Liver (tissue), 8 donors: ENCODE measurements at regions not wholly inside any gene's neighbourhood (a gene's known extent, or its start where the extent isn't known, plus 50 kb on each side); places are given as distances from the start of the nearest gene placed in this dataset.

Experiments used
- DNase-seq: peaks from one replicate; pipeline ENCODE4 v3.0.0-alpha.2; 2017; ENCODE audit warnings: low spot score
- H3K27ac ChIP-seq, 2 donors: one replicate each; pipeline ENCODE4 v1.7.0; 2013; ENCODE audit warnings: inconsistent platforms in 2 of 2, low read length in 2 of 2, control low read depth in 1 of 2, low read depth in 1 of 2, mild to moderate bottlenecking in 1 of 2
- H3K27me3 ChIP-seq, 4 donors: one replicate each; pipeline versions ENCODE4 v1.6.1 to v1.7.0; 2013; ENCODE audit warnings: low read length in 3 of 4, inconsistent platforms in 1 of 4, mild to moderate bottlenecking in 1 of 4, moderate library complexity in 1 of 4; ENCODE audit not compliant: control insufficient read depth in 4 of 4, insufficient read depth in 4 of 4
- H3K36me3 ChIP-seq, 4 donors: one replicate each; pipeline versions ENCODE4 v1.6.1 to v1.7.0; 2013; ENCODE audit warnings: low read length in 3 of 4, mild to moderate bottlenecking in 3 of 4, low read depth in 1 of 4, moderate library complexity in 1 of 4; ENCODE audit not compliant: control insufficient read depth in 4 of 4, insufficient read depth in 3 of 4
- H3K4me1 ChIP-seq, 4 donors: one replicate each; pipeline versions ENCODE4 v1.6.1 to v1.7.0; 2013; ENCODE audit warnings: low read length in 3 of 4, mild to moderate bottlenecking in 3 of 4, moderate library complexity in 1 of 4; ENCODE audit not compliant: control insufficient read depth in 4 of 4, insufficient read depth in 4 of 4
- H3K4me3 ChIP-seq, 3 donors: one replicate each; pipeline versions ENCODE4 v1.6.1 to v1.7.0; 2013; ENCODE audit warnings: low read length in 3 of 3, control low read depth in 1 of 3, low read depth in 1 of 3, mild to moderate bottlenecking in 1 of 3
- H3K9ac ChIP-seq, 2 donors: one replicate each; pipeline ENCODE4 v1.7.0; 2013; ENCODE audit warnings: low read length in 2 of 2, mild to moderate bottlenecking in 2 of 2, moderate library complexity in 2 of 2, control low read depth in 1 of 2, low read depth in 1 of 2
- H3K9me3 ChIP-seq, 4 donors: one replicate each; pipeline versions ENCODE4 v1.6.1 to v1.7.0; 2013; ENCODE audit warnings: low read length in 3 of 4; ENCODE audit not compliant: control insufficient read depth in 4 of 4
- FOXA1 ChIP-seq: IDR thresholded peaks from 2 replicates; pipeline ENCODE4 v1.6.1; 2016; ENCODE audit warnings: antibody characterized with exemption
- GABPA ChIP-seq, 2 donors: IDR thresholded peaks in 1 of 2; conservative IDR thresholded peaks in 1 of 2; 2 replicates each; pipeline ENCODE4 v1.6.1; 2016; ENCODE audit warnings: antibody characterized with exemption in 2 of 2, mild to moderate bottlenecking in 1 of 2, moderate library complexity in 1 of 2
- HNF4A ChIP-seq, 2 donors: conservative IDR thresholded peaks; 2 replicates each; pipeline ENCODE4 v1.6.1; 2016; ENCODE audit warnings: antibody characterized with exemption in 2 of 2, mild to moderate bottlenecking in 2 of 2
- HNF4G ChIP-seq: IDR thresholded peaks from 2 replicates; pipeline ENCODE4 v1.6.1; 2016; ENCODE audit warnings: antibody characterized with exemption
- JUND ChIP-seq, 2 donors: IDR thresholded peaks; 2 replicates each; pipeline ENCODE4 v1.6.1; 2016; ENCODE audit warnings: antibody characterized with exemption in 2 of 2
- RAD21 ChIP-seq, 2 donors: IDR thresholded peaks; 2 replicates each; pipeline ENCODE4 v1.6.1; 2016; ENCODE audit warnings: antibody characterized with exemption in 2 of 2, mild to moderate bottlenecking in 2 of 2
- RXRA ChIP-seq, 2 donors: IDR thresholded peaks; 2 replicates each; pipeline ENCODE4 v1.6.1; 2017 to 2018; ENCODE audit warnings: antibody characterized with exemption in 2 of 2, mild to moderate bottlenecking in 1 of 2
- SP1 ChIP-seq: IDR thresholded peaks from 2 replicates; pipeline ENCODE4 v1.6.1; 2018; ENCODE audit warnings: antibody characterized with exemption, mild to moderate bottlenecking
- TAF1 ChIP-seq: conservative IDR thresholded peaks from 2 replicates; pipeline ENCODE4 v1.6.1; 2016; ENCODE audit warnings: antibody characterized with exemption, mild to moderate bottlenecking
- YY1 ChIP-seq: IDR thresholded peaks from 2 replicates; pipeline ENCODE4 v1.6.1; 2016; ENCODE audit warnings: antibody characterized with exemption, mild to moderate bottlenecking
- WGBS: extraction: QIAGEN DNeasy Blood & Tissue Kit; methylation state at CpG from one replicate; pipeline ENCODE4 v1.1.7; 2013; 5-methylcytosine and 5-hydroxymethylcytosine counted together
- TF ChIP-seq, protein P1 (sequence below): IDR thresholded peaks from 2 replicates; pipeline ENCODE4 v1.6.1; 2016; ENCODE audit warnings: antibody characterized with exemption
- TF ChIP-seq, protein P2 (sequence below): IDR thresholded peaks from 2 replicates; pipeline ENCODE4 v1.6.1; 2016; ENCODE audit warnings: antibody characterized with exemption
- TF ChIP-seq, protein P3 (sequence below): fragments of 150-350 bp; IDR thresholded peaks from 2 replicates; pipeline ENCODE4 v1.5.1; 2017; ENCODE audit warnings: improper control_type of control experiment, low read depth, low read length; ENCODE audit not compliant: missing input control
- TF ChIP-seq, protein P4 (sequence below): IDR thresholded peaks from 2 replicates; pipeline ENCODE4 v1.6.1; 2016; ENCODE audit warnings: antibody characterized with exemption, mild to moderate bottlenecking
- TF ChIP-seq, protein P5 (sequence below): IDR thresholded peaks from 2 replicates; pipeline ENCODE4 v1.6.1; 2016; ENCODE audit warnings: antibody characterized with exemption
- donor health status: healthy.
- donor health status: healthy.
- donor health status: healthy.
- donor health status: healthy.
- donor health status: healthy.

DNA sequence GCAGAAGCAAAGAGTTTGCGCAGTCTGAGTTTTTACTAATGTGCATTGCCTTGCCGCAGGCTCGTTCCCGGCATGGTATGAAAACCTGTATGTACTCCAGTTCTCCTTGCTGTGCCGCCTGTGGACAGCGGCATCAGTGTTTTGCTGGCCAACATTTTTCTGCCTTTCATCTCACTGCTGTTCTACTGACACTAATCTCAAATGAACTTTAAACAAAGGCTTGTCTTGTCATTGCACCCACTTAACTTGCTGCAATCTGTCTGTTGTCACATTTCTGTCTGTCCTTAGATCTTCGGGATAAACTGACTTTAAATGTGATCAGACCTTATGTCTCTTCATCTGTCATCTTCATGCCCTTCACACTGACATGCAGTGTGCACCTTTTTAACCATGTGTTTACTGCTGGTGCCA, 71.7 kb upstream of the ZNRF2 start:
- Histone ChIP-seq H3K9ac (no peak overlapping the region), H3K27me3 (no peaks in the 10 kb centered on the region), H3K4me3 (no peak overlapping the region), H3K4me1 (no peaks in the 10 kb centered on the region), H3K9me3 (no peaks in the 10 kb centered on the region), H3K27ac (no peak overlapping the region), H3K36me3 (no peaks in the 10 kb centered on the region)
- WGBS, result 80% methylated on average over 7 of the region's 7 CpGs
- DNase-seq, result no peak
- TF ChIP-seq RAD21 (IDR thresholded peaks at IDR 0.05), result no peak
- no peak for TF ChIP-seq HNF4G
- TF ChIP-seq, protein P1, sequence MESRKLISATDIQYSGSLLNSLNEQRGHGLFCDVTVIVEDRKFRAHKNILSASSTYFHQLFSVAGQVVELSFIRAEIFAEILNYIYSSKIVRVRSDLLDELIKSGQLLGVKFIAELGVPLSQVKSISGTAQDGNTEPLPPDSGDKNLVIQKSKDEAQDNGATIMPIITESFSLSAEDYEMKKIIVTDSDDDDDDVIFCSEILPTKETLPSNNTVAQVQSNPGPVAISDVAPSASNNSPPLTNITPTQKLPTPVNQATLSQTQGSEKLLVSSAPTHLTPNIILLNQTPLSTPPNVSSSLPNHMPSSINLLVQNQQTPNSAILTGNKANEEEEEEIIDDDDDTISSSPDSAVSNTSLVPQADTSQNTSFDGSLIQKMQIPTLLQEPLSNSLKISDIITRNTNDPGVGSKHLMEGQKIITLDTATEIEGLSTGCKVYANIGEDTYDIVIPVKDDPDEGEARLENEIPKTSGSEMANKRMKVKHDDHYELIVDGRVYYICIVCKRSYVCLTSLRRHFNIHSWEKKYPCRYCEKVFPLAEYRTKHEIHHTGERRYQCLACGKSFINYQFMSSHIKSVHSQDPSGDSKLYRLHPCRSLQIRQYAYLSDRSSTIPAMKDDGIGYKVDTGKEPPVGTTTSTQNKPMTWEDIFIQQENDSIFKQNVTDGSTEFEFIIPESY, result no peak
- TF ChIP-seq SP1, result no peak
- TF ChIP-seq FOXA1, result no peak
- TF ChIP-seq, protein P2, sequence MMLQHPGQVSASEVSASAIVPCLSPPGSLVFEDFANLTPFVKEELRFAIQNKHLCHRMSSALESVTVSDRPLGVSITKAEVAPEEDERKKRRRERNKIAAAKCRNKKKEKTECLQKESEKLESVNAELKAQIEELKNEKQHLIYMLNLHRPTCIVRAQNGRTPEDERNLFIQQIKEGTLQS, result no peak
- no peak for TF ChIP-seq JUND (IDR thresholded peaks at IDR 0.05)
- TF ChIP-seq HNF4A (conservative IDR thresholded peaks at IDR 0.05), result no peak
- TF ChIP-seq, protein P3, sequence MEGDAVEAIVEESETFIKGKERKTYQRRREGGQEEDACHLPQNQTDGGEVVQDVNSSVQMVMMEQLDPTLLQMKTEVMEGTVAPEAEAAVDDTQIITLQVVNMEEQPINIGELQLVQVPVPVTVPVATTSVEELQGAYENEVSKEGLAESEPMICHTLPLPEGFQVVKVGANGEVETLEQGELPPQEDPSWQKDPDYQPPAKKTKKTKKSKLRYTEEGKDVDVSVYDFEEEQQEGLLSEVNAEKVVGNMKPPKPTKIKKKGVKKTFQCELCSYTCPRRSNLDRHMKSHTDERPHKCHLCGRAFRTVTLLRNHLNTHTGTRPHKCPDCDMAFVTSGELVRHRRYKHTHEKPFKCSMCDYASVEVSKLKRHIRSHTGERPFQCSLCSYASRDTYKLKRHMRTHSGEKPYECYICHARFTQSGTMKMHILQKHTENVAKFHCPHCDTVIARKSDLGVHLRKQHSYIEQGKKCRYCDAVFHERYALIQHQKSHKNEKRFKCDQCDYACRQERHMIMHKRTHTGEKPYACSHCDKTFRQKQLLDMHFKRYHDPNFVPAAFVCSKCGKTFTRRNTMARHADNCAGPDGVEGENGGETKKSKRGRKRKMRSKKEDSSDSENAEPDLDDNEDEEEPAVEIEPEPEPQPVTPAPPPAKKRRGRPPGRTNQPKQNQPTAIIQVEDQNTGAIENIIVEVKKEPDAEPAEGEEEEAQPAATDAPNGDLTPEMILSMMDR, result no peak
- TF ChIP-seq YY1, result no peak
- TF ChIP-seq, protein P4, sequence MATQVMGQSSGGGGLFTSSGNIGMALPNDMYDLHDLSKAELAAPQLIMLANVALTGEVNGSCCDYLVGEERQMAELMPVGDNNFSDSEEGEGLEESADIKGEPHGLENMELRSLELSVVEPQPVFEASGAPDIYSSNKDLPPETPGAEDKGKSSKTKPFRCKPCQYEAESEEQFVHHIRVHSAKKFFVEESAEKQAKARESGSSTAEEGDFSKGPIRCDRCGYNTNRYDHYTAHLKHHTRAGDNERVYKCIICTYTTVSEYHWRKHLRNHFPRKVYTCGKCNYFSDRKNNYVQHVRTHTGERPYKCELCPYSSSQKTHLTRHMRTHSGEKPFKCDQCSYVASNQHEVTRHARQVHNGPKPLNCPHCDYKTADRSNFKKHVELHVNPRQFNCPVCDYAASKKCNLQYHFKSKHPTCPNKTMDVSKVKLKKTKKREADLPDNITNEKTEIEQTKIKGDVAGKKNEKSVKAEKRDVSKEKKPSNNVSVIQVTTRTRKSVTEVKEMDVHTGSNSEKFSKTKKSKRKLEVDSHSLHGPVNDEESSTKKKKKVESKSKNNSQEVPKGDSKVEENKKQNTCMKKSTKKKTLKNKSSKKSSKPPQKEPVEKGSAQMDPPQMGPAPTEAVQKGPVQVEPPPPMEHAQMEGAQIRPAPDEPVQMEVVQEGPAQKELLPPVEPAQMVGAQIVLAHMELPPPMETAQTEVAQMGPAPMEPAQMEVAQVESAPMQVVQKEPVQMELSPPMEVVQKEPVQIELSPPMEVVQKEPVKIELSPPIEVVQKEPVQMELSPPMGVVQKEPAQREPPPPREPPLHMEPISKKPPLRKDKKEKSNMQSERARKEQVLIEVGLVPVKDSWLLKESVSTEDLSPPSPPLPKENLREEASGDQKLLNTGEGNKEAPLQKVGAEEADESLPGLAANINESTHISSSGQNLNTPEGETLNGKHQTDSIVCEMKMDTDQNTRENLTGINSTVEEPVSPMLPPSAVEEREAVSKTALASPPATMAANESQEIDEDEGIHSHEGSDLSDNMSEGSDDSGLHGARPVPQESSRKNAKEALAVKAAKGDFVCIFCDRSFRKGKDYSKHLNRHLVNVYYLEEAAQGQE, result no peak
- no peak for TF ChIP-seq RXRA (IDR thresholded peaks at IDR 0.05)
- TF ChIP-seq TAF1, result no peak
- TF ChIP-seq GABPA (IDR thresholded peaks at IDR 0.05 in 1 of 2, conservative IDR thresholded peaks at IDR 0.05 in 1 of 2), result no peak

DNA sequence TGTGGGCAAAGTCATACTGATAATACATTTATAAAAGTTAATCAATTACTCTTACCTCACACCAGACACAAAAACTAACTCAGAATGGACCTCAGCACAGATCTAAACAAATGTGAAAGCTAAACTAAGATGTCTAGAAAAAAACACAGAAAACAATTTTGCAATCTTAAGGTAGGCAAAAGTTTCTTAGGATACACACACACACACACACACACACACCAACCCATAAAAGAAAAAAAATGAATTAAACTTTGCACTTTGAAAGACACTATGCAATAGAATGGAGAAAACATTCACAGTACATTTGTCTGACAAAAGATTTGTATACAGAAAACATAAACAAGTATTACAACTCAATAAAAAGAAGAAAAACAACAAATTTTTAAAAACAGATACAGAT, 70.8 kb upstream of the ZNRF2 start:
- no peak for DNase-seq
- no peak overlapping the region for H3K27ac ChIP-seq
- H3K4me1 ChIP-seq, result no peaks in the 10 kb centered on the region
- no peak overlapping the region for H3K9ac ChIP-seq
- no peaks in the 10 kb centered on the region for H3K9me3 ChIP-seq
- no peaks in the 10 kb centered on the region for H3K36me3 ChIP-seq
- no peaks in the 10 kb centered on the region for H3K27me3 ChIP-seq
- H3K4me3 ChIP-seq, result no peak overlapping the region
- TF ChIP-seq, protein P1, result no peak
- TF ChIP-seq, protein P5, sequence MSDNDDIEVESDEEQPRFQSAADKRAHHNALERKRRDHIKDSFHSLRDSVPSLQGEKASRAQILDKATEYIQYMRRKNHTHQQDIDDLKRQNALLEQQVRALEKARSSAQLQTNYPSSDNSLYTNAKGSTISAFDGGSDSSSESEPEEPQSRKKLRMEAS, result no peak
- TF ChIP-seq, protein P2, result no peak
- no peak for TF ChIP-seq TAF1
